ENCODE measurements at regions not wholly inside any gene's neighbourhood (a gene's known extent, or its start where the extent isn't known, plus 50 kb on each side); places are given as distances from the start of the nearest gene placed in this dataset.
"Not testable (repeated sequence)": the region's sequence is repeated elsewhere in the genome, so short reads cannot be mapped to it uniquely, and the experiment has no call there.

- DNase-seq = no peak
Measured at GRCh38 chr16:5309946-5310611, 212.5 kb upstream of the EEF2KMT start.

GRCh38 chr16:5305023-5305422 is 207.4 kb upstream of the EEF2KMT start:
- no peak for DNase-seq

GRCh38 chr16:5302372-5303114 is 204.9 kb upstream of the EEF2KMT start:
- no peak for DNase-seq

- DNase-seq = no peak
Measured at GRCh38 chr16:5298202-5298601, 200.6 kb upstream of the EEF2KMT start.

GRCh38 chr16:5296176-5296575 is 198.6 kb upstream of the EEF2KMT start:
- no peak for DNase-seq

- not testable (repeated sequence) for DNase-seq
Measured at GRCh38 chr16:5295304-5295703, 197.7 kb upstream of the EEF2KMT start.

- DNase-seq = not testable (repeated sequence)
Measured at GRCh38 chr16:5282152-5282551, 184.6 kb upstream of the EEF2KMT start.

GRCh38 chr16:5257462-5257861 is 159.9 kb upstream of the EEF2KMT start:
- DNase-seq = no peak

GRCh38 chr16:5252791-5253190 is 155.2 kb upstream of the EEF2KMT start:
- DNase-seq = no peak

GRCh38 chr16:5247403-5247802 is 149.8 kb upstream of the EEF2KMT start:
- DNase-seq = not testable (repeated sequence)

- not testable (repeated sequence) for DNase-seq
Measured at GRCh38 chr16:5240278-5240626, 142.7 kb upstream of the EEF2KMT start.

GRCh38 chr16:5239472-5240277 is 142.1 kb upstream of the EEF2KMT start:
- DNase-seq = peak; percentile 50

GRCh38 chr16:5235119-5235518 is 137.5 kb upstream of the EEF2KMT start:
- DNase-seq = no peak

- DNase-seq = no peak
Measured at GRCh38 chr16:5234295-5235050, 136.9 kb upstream of the EEF2KMT start.

GRCh38 chr16:5231246-5231759 is 133.7 kb upstream of the EEF2KMT start:
- DNase-seq = no peak

GRCh38 chr16:5228369-5228768 is 130.8 kb upstream of the EEF2KMT start:
- DNase-seq = no peak

GRCh38 chr16:5225931-5226655 is 128.5 kb upstream of the EEF2KMT start:
- no peak for DNase-seq

- DNase-seq = no peak
Measured at GRCh38 chr16:5222761-5223160, 125.2 kb upstream of the EEF2KMT start.

GRCh38 chr16:5221831-5222230 is 124.2 kb upstream of the EEF2KMT start:
- DNase-seq = not testable (repeated sequence)

GRCh38 chr16:5220705-5221104 is 123.1 kb upstream of the EEF2KMT start:
- no peak for DNase-seq

GRCh38 chr16:5216441-5217080 is 119.0 kb upstream of the EEF2KMT start:
- DNase-seq = no peak

- DNase-seq = no peak
Measured at GRCh38 chr16:5215901-5216300, 118.3 kb upstream of the EEF2KMT start.

Data from activated CD4-positive, alpha-beta T cell treated with anti-CD3 and anti-CD28 coated beads, Interleukin-2, amount 50 U/mL, for 1 hour (primary cell).